ENCODE measurements at regions not wholly inside any gene's neighbourhood (a gene's known extent, or its start where the extent isn't known, plus 50 kb on each side); places are given as distances from the start of the nearest gene placed in this dataset.

DNA sequence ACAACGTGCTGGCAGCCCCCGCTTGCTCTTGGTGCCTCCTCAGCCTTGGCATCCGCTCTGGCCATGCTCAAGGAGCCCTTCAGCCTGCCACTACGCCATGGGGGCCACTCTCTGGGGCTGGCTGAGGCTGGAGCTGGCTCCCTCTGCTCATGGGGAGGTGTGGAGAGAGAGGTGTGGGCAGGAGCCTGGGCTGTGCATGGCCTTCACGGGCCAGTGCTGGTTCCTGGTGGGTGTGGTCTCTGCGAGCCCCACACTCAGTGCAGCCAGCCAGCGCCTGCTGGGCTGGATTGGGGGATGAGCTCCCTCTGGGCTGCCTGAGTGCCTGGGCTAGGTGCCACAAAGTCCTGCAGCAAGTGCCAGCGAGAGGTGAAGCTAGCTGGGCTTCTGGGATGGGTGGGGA, 1289.1 kb downstream of the OLFM4 start (continued):
- TF ChIP-seq, protein P1, sequence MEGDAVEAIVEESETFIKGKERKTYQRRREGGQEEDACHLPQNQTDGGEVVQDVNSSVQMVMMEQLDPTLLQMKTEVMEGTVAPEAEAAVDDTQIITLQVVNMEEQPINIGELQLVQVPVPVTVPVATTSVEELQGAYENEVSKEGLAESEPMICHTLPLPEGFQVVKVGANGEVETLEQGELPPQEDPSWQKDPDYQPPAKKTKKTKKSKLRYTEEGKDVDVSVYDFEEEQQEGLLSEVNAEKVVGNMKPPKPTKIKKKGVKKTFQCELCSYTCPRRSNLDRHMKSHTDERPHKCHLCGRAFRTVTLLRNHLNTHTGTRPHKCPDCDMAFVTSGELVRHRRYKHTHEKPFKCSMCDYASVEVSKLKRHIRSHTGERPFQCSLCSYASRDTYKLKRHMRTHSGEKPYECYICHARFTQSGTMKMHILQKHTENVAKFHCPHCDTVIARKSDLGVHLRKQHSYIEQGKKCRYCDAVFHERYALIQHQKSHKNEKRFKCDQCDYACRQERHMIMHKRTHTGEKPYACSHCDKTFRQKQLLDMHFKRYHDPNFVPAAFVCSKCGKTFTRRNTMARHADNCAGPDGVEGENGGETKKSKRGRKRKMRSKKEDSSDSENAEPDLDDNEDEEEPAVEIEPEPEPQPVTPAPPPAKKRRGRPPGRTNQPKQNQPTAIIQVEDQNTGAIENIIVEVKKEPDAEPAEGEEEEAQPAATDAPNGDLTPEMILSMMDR (IDR thresholded peaks at IDR 0.05; ENCODE audit: control extremely low read depth in 1 of 3, insufficient read depth in 1 of 3, low read depth in 1 of 3, low read length in 3 of 3): no peak
- TF ChIP-seq POLR2AphosphoS5 (IDR thresholded peaks at IDR 0.05; ENCODE audit: low read depth, low read length) (no peak), RAD21 (IDR thresholded peaks at IDR 0.05 in 1 of 2, conservative IDR thresholded peaks at IDR 0.05 in 1 of 2; ENCODE audit: low read depth in 2 of 2, low read length in 2 of 2) (no peak), JUND (IDR thresholded peaks at IDR 0.05; ENCODE audit: low read length) (no peak), FOSL1 (IDR thresholded peaks at IDR 0.05; ENCODE audit: insufficient read depth, low read depth, low read length) (no peak)
- TF ChIP-seq, protein P2, sequence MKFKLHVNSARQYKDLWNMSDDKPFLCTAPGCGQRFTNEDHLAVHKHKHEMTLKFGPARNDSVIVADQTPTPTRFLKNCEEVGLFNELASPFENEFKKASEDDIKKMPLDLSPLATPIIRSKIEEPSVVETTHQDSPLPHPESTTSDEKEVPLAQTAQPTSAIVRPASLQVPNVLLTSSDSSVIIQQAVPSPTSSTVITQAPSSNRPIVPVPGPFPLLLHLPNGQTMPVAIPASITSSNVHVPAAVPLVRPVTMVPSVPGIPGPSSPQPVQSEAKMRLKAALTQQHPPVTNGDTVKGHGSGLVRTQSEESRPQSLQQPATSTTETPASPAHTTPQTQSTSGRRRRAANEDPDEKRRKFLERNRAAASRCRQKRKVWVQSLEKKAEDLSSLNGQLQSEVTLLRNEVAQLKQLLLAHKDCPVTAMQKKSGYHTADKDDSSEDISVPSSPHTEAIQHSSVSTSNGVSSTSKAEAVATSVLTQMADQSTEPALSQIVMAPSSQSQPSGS (IDR thresholded peaks at IDR 0.05; ENCODE audit: low read length): no peak

Data from H1 (cell line).